Tibial artery (tissue), 4 donors: ENCODE measurements at regions not wholly inside any gene's neighbourhood (a gene's known extent, or its start where the extent isn't known, plus 50 kb on each side); places are given as distances from the start of the nearest gene placed in this dataset.

ENCODE experiments used
- DNase-seq, 2 donors: peaks; one replicate each; pipeline ENCODE4 v3.0.0-alpha.2; 2019
- H3K27ac ChIP-seq, 2 donors: fragments of 200-600 bp; sonication (generic) in 1 of 2; 1 replicate in 1 of 2; 2 replicates in 1 of 2; pipeline ENCODE4 v1.5.1; 2018 to 2019; ENCODE audit warnings: mild to moderate bottlenecking in 1 of 2
- H3K27me3 ChIP-seq, 2 donors: fragments of 200-600 bp; sonication (generic) in 1 of 2; one replicate each; pipeline versions ENCODE4 v1.5.1 to v1.6.0; 2016 to 2019
- H3K36me3 ChIP-seq, 3 donors: fragments of 200-600 bp; sonication (generic) in 2 of 3; one replicate each; pipeline ENCODE4 v1.5.1; 2016 to 2019; ENCODE audit warnings: mild to moderate bottlenecking in 2 of 3
- H3K4me1 ChIP-seq, 4 donors: fragments of 200-600 bp; sonication (generic) in 2 of 4; 1 replicate in 3 of 4; 2 replicates in 1 of 4; pipeline ENCODE4 v1.5.1; 2016 to 2019
- H3K4me3 ChIP-seq, 2 donors: fragments of 200-600 bp; sonication (generic) in 1 of 2; 1 replicate in 1 of 2; 2 replicates in 1 of 2; pipeline ENCODE4 v1.5.1; 2018 to 2019; ENCODE audit warnings: mild to moderate bottlenecking in 2 of 2
- H3K9me3 ChIP-seq, 3 donors: fragments of 200-600 bp; sonication (generic) in 1 of 3; one replicate each; pipeline ENCODE4 v1.5.1; 2016 to 2019
- intact Hi-C: fragments of 100-400 bp; cut with DNase I; formaldehyde crosslinking; loops from one replicate; pipeline ENCODE4 v1.15.0; 2023; ENCODE audit warnings: low total_unique reads
- TF ChIP-seq, protein P1 (sequence below), 2 experiments: fragments of 200-600 bp in 1 of 2; fragments of 450-650 bp in 1 of 2; IDR thresholded peaks; one replicate each; pipeline ENCODE4 v1.5.1; 2017 to 2019; ENCODE audit warnings: antibody characterized with exemption in 2 of 2, mild to moderate bottlenecking in 1 of 2, moderate library complexity in 1 of 2

DNA sequence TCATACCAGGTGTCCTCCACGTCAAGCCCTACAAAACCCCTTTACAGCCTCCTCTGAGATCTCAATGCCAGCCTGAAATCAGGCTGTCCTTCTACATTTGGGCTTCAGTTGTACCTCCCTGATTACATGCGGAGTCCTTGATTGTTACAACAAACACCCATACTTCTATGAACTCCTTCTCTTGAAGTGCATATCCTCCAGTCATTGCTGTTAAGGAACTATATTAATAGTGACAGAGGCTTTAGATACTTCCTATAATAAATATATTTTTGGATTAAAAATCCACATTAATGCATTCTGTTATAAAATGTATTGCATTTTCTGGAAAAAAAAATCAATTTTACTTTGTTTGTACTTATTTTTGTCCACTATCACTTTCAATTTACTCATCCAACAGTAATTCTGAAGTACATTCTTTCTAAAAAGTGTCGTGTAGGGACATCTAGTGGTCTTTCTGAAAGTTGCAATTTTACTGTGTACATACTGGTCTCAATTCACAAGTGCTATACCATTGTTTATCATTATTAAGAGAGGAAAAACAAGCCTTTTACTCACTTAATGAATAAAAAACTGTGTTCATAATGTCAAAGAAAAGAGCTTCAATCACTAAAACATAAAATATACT lies 316.4 kb downstream of the DSEL start:
- TF ChIP-seq, protein P1, sequence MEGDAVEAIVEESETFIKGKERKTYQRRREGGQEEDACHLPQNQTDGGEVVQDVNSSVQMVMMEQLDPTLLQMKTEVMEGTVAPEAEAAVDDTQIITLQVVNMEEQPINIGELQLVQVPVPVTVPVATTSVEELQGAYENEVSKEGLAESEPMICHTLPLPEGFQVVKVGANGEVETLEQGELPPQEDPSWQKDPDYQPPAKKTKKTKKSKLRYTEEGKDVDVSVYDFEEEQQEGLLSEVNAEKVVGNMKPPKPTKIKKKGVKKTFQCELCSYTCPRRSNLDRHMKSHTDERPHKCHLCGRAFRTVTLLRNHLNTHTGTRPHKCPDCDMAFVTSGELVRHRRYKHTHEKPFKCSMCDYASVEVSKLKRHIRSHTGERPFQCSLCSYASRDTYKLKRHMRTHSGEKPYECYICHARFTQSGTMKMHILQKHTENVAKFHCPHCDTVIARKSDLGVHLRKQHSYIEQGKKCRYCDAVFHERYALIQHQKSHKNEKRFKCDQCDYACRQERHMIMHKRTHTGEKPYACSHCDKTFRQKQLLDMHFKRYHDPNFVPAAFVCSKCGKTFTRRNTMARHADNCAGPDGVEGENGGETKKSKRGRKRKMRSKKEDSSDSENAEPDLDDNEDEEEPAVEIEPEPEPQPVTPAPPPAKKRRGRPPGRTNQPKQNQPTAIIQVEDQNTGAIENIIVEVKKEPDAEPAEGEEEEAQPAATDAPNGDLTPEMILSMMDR (IDR thresholded peaks at IDR 0.05): peak; percentile 48 to 61
- no peaks in the 10 kb centered on the region for H3K4me1 ChIP-seq
- H3K36me3 ChIP-seq: no peaks in the 10 kb centered on the region
- no peaks in the 10 kb centered on the region for H3K9me3 ChIP-seq
- no peak overlapping the region for H3K4me3 ChIP-seq
- no peak overlapping the region for H3K27ac ChIP-seq
- intact Hi-C loops: loop anchor here (10.0 kb wide), 1 partner anchor 95 kb away; no protein-coding TSS in a partner anchor
- peaks cover 0 to 9% of the 10 kb centered on the region in 2 donors for H3K27me3 ChIP-seq
- DNase-seq: no peak

GRCh38 chr18:67194886-67195285 lies 321.6 kb downstream of the DSEL start:
- intact Hi-C loops: loop anchor here (10.0 kb wide), 1 partner anchor 90 kb away; no protein-coding TSS in a partner anchor
- H3K27me3 ChIP-seq: no peaks in the 10 kb centered on the region
- TF ChIP-seq, protein P1 (IDR thresholded peaks at IDR 0.05): no peak

DNA sequence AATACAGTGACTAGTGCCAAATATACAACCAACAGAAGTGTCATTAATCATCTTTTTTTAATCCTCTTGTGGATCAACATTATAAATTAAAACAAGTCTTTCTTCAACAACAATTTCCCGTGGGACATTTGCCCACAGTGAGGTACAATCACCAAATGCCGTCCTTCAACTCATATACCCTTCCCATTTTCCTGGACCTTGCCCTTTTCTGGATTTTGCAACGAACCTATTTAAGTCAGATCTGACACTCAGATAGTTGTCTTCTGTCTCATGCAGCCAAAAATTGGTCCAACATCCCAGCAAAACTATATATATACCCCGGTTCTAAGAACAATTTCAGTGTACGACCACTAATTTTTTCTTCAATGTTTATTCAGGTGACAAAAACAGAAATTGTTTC lies 324.0 kb downstream of the DSEL start:
- H3K27ac ChIP-seq: no peak overlapping the region
- H3K36me3 ChIP-seq: no peaks in the 10 kb centered on the region
- intact Hi-C loops: loop anchor here (10.0 kb wide), 1 partner anchor 88 kb away; no protein-coding TSS in a partner anchor
- H3K4me3 ChIP-seq: no peak overlapping the region
- no peak for DNase-seq
- no peaks in the 10 kb centered on the region for H3K27me3 ChIP-seq
- H3K9me3 ChIP-seq: no peaks in the 10 kb centered on the region
- no peaks in the 10 kb centered on the region for H3K4me1 ChIP-seq
- TF ChIP-seq, protein P1 (IDR thresholded peaks at IDR 0.05): no peak

More at GRCh38 chr18:67194886-67195285, 321.6 kb downstream of the DSEL start:
- Histone ChIP-seq H3K27ac (no peak overlapping the region), H3K36me3 (no peaks in the 10 kb centered on the region), H3K9me3 (no peaks in the 10 kb centered on the region), H3K4me3 (no peak overlapping the region), H3K4me1 (no peaks in the 10 kb centered on the region)
- no peak for DNase-seq

DNA sequence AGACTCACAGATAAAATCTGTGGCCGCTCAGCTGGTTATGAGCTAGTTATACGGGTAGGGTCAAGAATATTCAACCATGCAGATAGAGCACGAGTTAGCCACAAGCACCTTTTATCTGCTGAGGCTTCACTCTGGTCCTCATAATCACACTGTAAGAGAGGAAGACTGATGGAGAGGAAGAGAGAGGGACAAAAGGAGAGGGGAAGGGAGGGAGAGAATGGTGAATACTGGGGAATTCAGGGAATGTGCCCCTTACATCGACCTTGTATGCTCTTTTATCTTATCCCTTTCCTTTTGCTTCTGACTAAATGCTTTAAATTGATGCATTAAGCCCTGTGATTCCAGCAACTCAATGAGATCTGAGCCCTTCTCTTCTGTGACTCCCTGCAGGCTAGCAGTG lies 333.1 kb downstream of the DSEL start:
- TF ChIP-seq, protein P1 (IDR thresholded peaks at IDR 0.05): no peak
- Histone ChIP-seq H3K36me3 (no peaks in the 10 kb centered on the region), H3K4me3 (no peak overlapping the region), H3K27ac (no peak overlapping the region), H3K4me1 (no peaks in the 10 kb centered on the region), H3K27me3 (no peaks in the 10 kb centered on the region), H3K9me3 (no peaks in the 10 kb centered on the region)
- intact Hi-C loops: no loop called here
- DNase-seq: no peak

DNA sequence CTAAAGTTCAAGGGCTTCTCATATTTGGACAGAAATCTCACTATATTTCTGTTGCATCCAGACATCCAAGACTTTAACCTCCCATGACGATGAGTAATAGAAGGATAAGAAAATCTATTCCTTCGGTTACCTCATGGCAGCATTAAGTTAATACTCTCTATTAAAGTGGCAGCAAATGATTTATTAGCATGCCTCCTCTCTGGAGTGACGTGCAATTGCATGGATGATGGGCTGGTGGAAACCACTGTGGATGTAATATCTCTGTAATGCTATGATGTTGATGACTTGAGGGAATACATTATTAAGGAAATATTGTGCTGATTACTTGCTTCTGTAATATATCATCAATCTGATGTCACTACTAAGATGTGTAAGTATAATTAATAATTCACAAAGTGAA lies 336.8 kb downstream of the DSEL start:
- H3K9me3 ChIP-seq: no peaks in the 10 kb centered on the region
- no peak overlapping the region for H3K27ac ChIP-seq
- intact Hi-C loops: no loop called here
- no peak overlapping the region for H3K4me3 ChIP-seq
- DNase-seq: no peak
- H3K4me1 ChIP-seq: no peaks in the 10 kb centered on the region
- TF ChIP-seq, protein P1 (IDR thresholded peaks at IDR 0.05): no peak
- no peaks in the 10 kb centered on the region for H3K36me3 ChIP-seq
- H3K27me3 ChIP-seq: no peaks in the 10 kb centered on the region
